ENCODE measurements at regions not wholly inside any gene's neighbourhood (a gene's known extent, or its start where the extent isn't known, plus 50 kb on each side); places are given as distances from the start of the nearest gene placed in this dataset.

DNA sequence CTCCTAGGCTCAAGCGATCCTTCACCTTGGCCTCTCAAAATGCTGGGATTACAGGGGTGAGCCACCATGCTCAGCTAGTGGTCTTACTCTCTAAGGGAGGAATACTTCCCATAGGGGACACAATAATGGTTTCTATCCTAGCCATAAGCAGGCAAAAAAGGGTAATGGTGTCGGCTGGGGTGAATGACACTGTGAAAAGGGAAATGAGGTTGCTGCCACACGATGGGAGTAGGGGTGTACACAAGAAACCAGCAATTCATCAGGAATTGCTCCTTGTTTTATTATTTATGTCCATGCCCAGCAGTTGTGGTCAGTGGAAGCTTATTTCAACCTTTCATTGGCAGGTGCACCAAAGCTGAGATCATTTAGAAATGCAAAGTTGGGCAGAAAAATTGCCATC lies 70.3 kb upstream of the ZFR start:
- no peaks in the 10 kb centered on the region for H3K4me1 Mint-ChIP-seq (ENCODE audit: low read depth, unreplicated experiment)
- DNase-seq = no peak
- H3K27me3 Mint-ChIP-seq (ENCODE audit: unreplicated experiment) = no peaks in the 10 kb centered on the region
- TF ChIP-seq, protein P1, sequence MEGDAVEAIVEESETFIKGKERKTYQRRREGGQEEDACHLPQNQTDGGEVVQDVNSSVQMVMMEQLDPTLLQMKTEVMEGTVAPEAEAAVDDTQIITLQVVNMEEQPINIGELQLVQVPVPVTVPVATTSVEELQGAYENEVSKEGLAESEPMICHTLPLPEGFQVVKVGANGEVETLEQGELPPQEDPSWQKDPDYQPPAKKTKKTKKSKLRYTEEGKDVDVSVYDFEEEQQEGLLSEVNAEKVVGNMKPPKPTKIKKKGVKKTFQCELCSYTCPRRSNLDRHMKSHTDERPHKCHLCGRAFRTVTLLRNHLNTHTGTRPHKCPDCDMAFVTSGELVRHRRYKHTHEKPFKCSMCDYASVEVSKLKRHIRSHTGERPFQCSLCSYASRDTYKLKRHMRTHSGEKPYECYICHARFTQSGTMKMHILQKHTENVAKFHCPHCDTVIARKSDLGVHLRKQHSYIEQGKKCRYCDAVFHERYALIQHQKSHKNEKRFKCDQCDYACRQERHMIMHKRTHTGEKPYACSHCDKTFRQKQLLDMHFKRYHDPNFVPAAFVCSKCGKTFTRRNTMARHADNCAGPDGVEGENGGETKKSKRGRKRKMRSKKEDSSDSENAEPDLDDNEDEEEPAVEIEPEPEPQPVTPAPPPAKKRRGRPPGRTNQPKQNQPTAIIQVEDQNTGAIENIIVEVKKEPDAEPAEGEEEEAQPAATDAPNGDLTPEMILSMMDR (IDR thresholded peaks at IDR 0.05; ENCODE audit: partially characterized antibody, unreplicated experiment) = no peak
- H3K36me3 Mint-ChIP-seq (ENCODE audit: unreplicated experiment) = no peaks in the 10 kb centered on the region
- no peaks in the 10 kb centered on the region for H3K9me3 Mint-ChIP-seq (ENCODE audit: unreplicated experiment)
- H3K27ac Mint-ChIP-seq (ENCODE audit: unreplicated experiment) = no peak overlapping the region
- no peak overlapping the region for H3K4me3 Mint-ChIP-seq (ENCODE audit: unreplicated experiment)

DNA sequence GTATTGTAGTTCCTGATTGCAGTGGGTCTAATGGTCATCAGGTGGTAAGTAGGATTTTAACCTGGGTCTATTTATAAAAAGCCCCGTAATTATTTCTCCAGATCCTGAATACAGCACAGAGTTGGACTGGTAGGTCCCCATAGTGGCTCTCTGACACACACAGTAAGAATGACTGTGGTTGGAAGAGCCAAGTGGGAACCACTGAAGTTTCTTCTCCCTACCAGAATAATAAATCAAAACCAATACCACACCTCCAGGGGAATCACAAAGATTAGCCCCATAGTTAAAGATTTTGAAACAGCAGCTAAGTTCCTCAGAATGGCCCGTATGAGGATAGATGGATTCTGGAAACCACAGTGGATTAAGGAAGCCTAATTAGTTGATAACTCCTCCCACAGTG lies 68.4 kb upstream of the ZFR start:
- peaks cover 2% of the 10 kb centered on the region for H3K9me3 Mint-ChIP-seq (ENCODE audit: unreplicated experiment)
- no peak overlapping the region for H3K4me3 Mint-ChIP-seq (ENCODE audit: unreplicated experiment)
- no peaks in the 10 kb centered on the region for H3K4me1 Mint-ChIP-seq (ENCODE audit: low read depth, unreplicated experiment)
- no peaks in the 10 kb centered on the region for H3K27me3 Mint-ChIP-seq (ENCODE audit: unreplicated experiment)
- TF ChIP-seq, protein P1 (IDR thresholded peaks at IDR 0.05; ENCODE audit: partially characterized antibody, unreplicated experiment) = no peak
- H3K27ac Mint-ChIP-seq (ENCODE audit: unreplicated experiment) = no peak overlapping the region
- H3K36me3 Mint-ChIP-seq (ENCODE audit: unreplicated experiment) = peaks cover 8% of the 10 kb centered on the region
- no peak for DNase-seq

DNA sequence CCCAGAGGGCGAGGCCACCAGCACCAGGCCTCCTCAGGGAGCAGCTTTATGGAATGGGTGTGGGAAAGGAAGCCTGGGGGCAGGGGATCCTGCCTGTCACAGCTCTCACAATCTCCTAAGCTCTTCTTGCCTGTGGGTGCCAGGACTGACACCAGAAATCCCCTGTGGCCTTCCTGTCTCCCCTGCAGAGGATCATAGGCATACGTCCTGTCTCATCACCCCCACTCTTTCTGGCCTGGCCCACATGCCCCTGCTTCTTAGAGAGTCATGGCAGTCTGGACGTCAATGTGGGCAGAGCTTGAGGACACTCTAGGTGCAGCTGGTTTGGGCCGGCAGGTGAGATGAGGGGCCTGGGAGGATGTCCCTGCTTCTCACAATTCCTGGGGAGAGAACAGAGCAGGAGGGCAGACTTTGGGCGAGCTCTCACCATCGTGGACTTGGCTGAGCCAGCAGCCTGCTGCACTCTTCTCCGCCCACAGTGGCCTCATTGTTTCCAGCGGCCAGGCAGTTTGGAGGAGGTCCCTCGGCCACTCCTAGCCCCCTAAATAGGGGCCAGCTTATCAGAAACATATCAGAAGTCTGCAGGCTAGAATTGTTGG lies 67.3 kb upstream of the ZFR start:
- H3K4me1 Mint-ChIP-seq (ENCODE audit: low read depth, unreplicated experiment) = no peaks in the 10 kb centered on the region

DNA sequence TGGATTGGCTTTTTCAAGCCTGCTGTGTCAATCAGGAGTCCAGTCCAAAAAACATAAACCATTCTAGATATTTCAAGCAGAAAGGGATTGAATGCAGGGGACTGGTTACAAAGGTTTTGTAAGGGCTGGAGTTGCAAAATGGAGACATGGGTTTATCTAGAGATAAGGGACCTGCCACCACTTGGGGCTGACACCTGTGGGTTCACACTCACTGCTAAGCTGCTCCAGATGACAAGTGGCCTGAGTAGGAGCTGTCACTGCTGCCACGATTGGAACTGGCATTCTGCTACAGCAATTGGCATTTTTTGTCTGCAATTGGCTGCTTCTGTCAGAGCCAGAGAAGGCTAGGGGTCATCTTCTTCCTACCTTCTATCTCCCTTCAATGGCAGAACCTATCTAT lies 66.3 kb upstream of the ZFR start:
- no peaks in the 10 kb centered on the region for H3K27me3 Mint-ChIP-seq (ENCODE audit: unreplicated experiment)
- DNase-seq = no peak
- TF ChIP-seq, protein P1 (IDR thresholded peaks at IDR 0.05; ENCODE audit: partially characterized antibody, unreplicated experiment) = no peak
- no peak overlapping the region for H3K27ac Mint-ChIP-seq (ENCODE audit: unreplicated experiment)
- peaks cover 5% of the 10 kb centered on the region for H3K9me3 Mint-ChIP-seq (ENCODE audit: unreplicated experiment)
- H3K36me3 Mint-ChIP-seq (ENCODE audit: unreplicated experiment) = peaks cover 8% of the 10 kb centered on the region
- peaks cover 8% of the 10 kb centered on the region for H3K4me1 Mint-ChIP-seq (ENCODE audit: low read depth, unreplicated experiment)
- H3K4me3 Mint-ChIP-seq (ENCODE audit: unreplicated experiment) = no peak overlapping the region

More for the DNA sequence above, 67.3 kb upstream of the ZFR start:
- H3K9me3 Mint-ChIP-seq (ENCODE audit: unreplicated experiment) = peaks cover 2% of the 10 kb centered on the region
- peaks cover 8% of the 10 kb centered on the region for H3K36me3 Mint-ChIP-seq (ENCODE audit: unreplicated experiment)
- no peak overlapping the region for H3K4me3 Mint-ChIP-seq (ENCODE audit: unreplicated experiment)
- no peak overlapping the region for H3K27ac Mint-ChIP-seq (ENCODE audit: unreplicated experiment)
- DNase-seq = no peak
- H3K27me3 Mint-ChIP-seq (ENCODE audit: unreplicated experiment) = no peaks in the 10 kb centered on the region
- TF ChIP-seq, protein P1 (IDR thresholded peaks at IDR 0.05; ENCODE audit: partially characterized antibody, unreplicated experiment) = no peak

DNA sequence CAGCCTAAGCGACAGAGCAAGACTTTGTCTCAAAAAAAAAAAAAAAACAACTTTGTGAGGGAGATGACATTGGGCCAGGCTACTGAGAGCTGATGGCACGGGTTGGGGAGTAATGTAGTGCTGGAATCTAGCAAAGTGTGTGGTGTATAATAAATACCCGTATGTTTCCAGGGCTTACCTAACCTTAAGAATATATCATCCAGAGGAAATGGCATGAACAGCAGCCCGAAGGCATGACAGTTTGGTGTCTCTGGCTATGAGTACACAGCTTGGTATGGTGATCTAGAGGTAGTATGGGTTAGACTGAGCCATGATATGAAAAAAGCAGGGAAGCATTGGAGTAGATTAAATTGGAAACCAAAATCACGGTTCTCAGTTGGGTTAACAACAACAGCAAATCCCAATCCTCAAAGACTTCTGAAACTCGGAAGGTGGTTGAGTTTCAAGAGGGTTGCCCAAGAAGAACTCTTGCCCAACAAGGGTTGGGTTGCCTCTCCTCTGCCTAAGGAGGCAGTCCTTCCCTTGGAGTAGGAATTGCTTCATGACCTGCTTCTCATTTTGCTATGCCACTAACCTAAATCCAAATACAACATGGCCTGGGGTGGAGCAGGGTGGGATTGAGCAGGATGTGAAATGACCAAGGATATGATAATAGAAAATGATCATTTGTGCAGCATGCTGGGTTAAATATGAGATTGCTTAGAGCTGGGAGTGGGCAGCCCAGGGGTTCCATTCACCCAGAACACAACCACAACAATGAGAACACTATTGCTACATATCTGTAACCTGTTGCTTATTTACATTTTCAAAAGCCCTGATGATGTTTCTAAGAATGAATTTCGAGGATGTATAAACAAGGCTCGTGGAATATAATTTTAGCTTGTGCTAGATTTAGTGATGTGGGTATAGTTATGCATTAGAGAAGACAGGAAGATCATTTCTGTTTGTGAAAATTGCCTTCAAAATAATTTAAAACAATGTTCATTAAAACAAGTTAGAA lies 64.6 kb upstream of the ZFR start:
- Mint-ChIP-seq H3K4me1 (ENCODE audit: low read depth, unreplicated experiment) (peaks cover 26% of the 10 kb centered on the region), H3K27ac (ENCODE audit: unreplicated experiment) (no peak overlapping the region), H3K9me3 (ENCODE audit: unreplicated experiment) (peaks cover 7% of the 10 kb centered on the region), H3K27me3 (ENCODE audit: unreplicated experiment) (peaks cover 3% of the 10 kb centered on the region), H3K4me3 (ENCODE audit: unreplicated experiment) (no peak overlapping the region), H3K36me3 (ENCODE audit: unreplicated experiment) (peaks cover 8% of the 10 kb centered on the region)
- no peak for DNase-seq
- TF ChIP-seq, protein P1 (IDR thresholded peaks at IDR 0.05; ENCODE audit: partially characterized antibody, unreplicated experiment) = no peak
